CD4-positive, alpha-beta T cell (primary cell): ENCODE measurements at regions not wholly inside any gene's neighbourhood (a gene's known extent, or its start where the extent isn't known, plus 50 kb on each side); places are given as distances from the start of the nearest gene placed in this dataset.

Source experiments
- ATAC-seq: fragments of 200-7000 bp; cut with Tn5 transposase; one replicate; pipeline ENCODE4 v1.10.0; 2022; ENCODE audit warnings: mild to moderate bottlenecking; ENCODE audit not compliant: poor library complexity
- CTCF ChIA-PET: fragments of 350-600 bp; sonication (Branson Sonifier 250); formaldehyde crosslinking; loops from one replicate; lab custom pipeline; 2021; ENCODE audit warnings: antibody characterized with exemption, inconsistent platforms; lab: Charles Lee
- POLR2A ChIA-PET: fragments of 350-600 bp; sonication (Branson Sonifier 250); formaldehyde crosslinking; loops from one replicate; lab custom pipeline; 2021; ENCODE audit warnings: antibody characterized with exemption, inconsistent platforms; lab: Charles Lee
- DNase-seq, 14 experiments: peaks; one replicate each; pipeline ENCODE4 v3.0.0-alpha.2; 2013 to 2020; ENCODE audit warnings: mixed read lengths in 2 of 14
- H3K27ac ChIP-seq, 2 donors: one replicate each; pipeline versions ENCODE4 v1.5.1 to v1.7.0; 2013; ENCODE audit warnings: low read length in 2 of 2, low read depth in 1 of 2, mild to moderate bottlenecking in 1 of 2
- H3K27me3 ChIP-seq, 2 experiments: 1 replicate in 1 of 2; 2 replicates in 1 of 2; pipeline versions ENCODE4 v1.6.1 to v1.7.0; 2013; ENCODE audit warnings: low read length in 2 of 2, control low read depth in 1 of 2, mild to moderate bottlenecking in 1 of 2, moderate library complexity in 1 of 2; ENCODE audit not compliant: insufficient read depth in 2 of 2, control insufficient read depth in 1 of 2
- H3K36me3 ChIP-seq: one replicate; pipeline ENCODE4 v1.6.1; 2013; ENCODE audit warnings: low read length, control low read depth; ENCODE audit not compliant: insufficient read depth
- H3K4me1 ChIP-seq: one replicate; pipeline ENCODE4 v1.6.1; 2013; ENCODE audit warnings: low read length, control low read depth; ENCODE audit not compliant: insufficient read depth
- H3K4me3 ChIP-seq: one replicate; pipeline ENCODE4 v1.5.1; 2013; ENCODE audit warnings: mild to moderate bottlenecking, low read length, moderate library complexity
- H3K9me3 ChIP-seq, 2 experiments: 1 replicate in 1 of 2; 2 replicates in 1 of 2; pipeline versions ENCODE4 v1.6.1 to v1.7.0; 2013; ENCODE audit warnings: low read length in 2 of 2, mild to moderate bottlenecking in 2 of 2, control low read depth in 1 of 2, moderate library complexity in 1 of 2; ENCODE audit not compliant: control insufficient read depth in 1 of 2, insufficient read depth in 1 of 2
- H3K27ac Mint-ChIP-seq: one replicate; pipeline ENCODE4 v1.8.0; 2020; ENCODE audit warnings: mixed read lengths
- H3K27me3 Mint-ChIP-seq: one replicate; pipeline ENCODE4 v1.8.0; 2021; ENCODE audit warnings: mixed read lengths
- H3K36me3 Mint-ChIP-seq: one replicate; pipeline ENCODE4 v1.8.0; 2021; ENCODE audit warnings: low read depth, mixed read lengths
- H3K4me1 Mint-ChIP-seq: one replicate; pipeline ENCODE4 v1.8.0; 2021; ENCODE audit warnings: low read depth, mixed read lengths
- H3K4me3 Mint-ChIP-seq: one replicate; pipeline ENCODE4 v1.8.0; 2020; ENCODE audit warnings: mild to moderate bottlenecking, mixed read lengths
- H3K9me3 Mint-ChIP-seq: one replicate; pipeline ENCODE4 v1.8.0; 2020; ENCODE audit warnings: mixed read lengths
- CTCF ChIP-seq: fragments of 200-600 bp; IDR thresholded peaks from one replicate; pipeline ENCODE4 v1.8.0; 2022; ENCODE audit warnings: antibody characterized with exemption, mild to moderate bottlenecking
- intact Hi-C, 2 experiments: fragments of 100-400 bp; cut with DNase I in 1 of 2; cut with micrococcal nuclease in 1 of 2; formaldehyde crosslinking; loops; one replicate each; pipeline versions ENCODE4 v1.15.1 to v1.9.0; 2023 to 2025; cut with DNase I, micrococcal nuclease

DNA sequence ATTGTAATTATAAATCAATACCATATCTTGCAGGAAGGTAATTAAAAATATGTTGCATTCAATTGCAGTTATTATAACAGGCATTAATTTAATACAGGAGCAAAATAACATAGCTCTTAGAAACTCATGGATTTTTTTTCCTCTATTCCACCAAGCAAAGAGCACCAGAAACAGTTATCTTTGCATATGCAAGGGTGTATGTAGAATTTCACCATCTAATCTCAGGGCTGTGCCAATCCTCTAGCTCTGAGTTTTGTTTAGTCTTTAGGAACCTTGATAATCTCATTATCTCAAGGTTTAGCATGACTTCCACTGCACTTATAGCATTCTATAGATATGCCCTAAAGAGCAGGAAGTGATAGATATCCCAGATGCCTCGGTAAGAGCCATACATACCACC lies 197.5 kb downstream of the VEGFC start:
- TF ChIP-seq CTCF = no peak
- Mint-ChIP-seq H3K27ac (no peak overlapping the region), H3K4me1 (no peaks in the 10 kb centered on the region), H3K4me3 (no peak overlapping the region), H3K9me3 (no peaks in the 10 kb centered on the region), H3K27me3 (no peaks in the 10 kb centered on the region), H3K36me3 (no peaks in the 10 kb centered on the region)
- ATAC-seq (no peak), DNase-seq (no peak)
- no peak overlapping the region for H3K27ac ChIP-seq
- no peak overlapping the region for H3K4me3 ChIP-seq
- H3K4me1 ChIP-seq = no peaks in the 10 kb centered on the region
- H3K9me3 ChIP-seq = no peaks in the 10 kb centered on the region
- POLR2A ChIA-PET = no interaction called here
- intact Hi-C loops = no loop called here
- H3K27me3 ChIP-seq = no peaks in the 10 kb centered on the region
- CTCF ChIA-PET = no interaction called here
- no peaks in the 10 kb centered on the region for H3K36me3 ChIP-seq

DNA sequence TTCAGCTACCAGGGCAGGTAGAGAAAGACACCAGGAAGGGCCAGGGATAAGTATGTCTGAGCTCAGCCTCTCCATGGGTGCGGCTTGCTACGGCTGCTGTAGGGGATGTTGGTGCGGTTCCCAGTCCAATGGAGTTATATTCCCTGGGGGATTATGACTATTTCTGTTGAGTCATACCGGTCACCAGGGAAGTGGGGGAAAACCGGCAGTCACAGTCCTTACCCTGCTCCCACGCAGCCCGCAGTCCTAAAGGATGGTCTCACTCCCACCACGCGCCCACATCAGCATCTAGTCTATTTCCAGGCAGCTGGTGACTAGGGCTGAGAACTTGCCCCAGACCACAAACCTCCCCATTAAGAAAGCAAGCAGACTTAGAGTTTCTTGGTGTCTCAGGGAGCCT lies 191.6 kb downstream of the VEGFC start:
- intact Hi-C loops = no loop called here
- H3K9me3 Mint-ChIP-seq = no peaks in the 10 kb centered on the region
- no peak for DNase-seq
- H3K36me3 Mint-ChIP-seq = no peaks in the 10 kb centered on the region
- Histone ChIP-seq H3K27ac (no peak overlapping the region), H3K36me3 (no peaks in the 10 kb centered on the region), H3K4me1 (no peaks in the 10 kb centered on the region), H3K4me3 (no peak overlapping the region), H3K27me3 (no peaks in the 10 kb centered on the region), H3K9me3 (peaks cover 0 to 5% of the 10 kb centered on the region in 2 experiments)
- no peaks in the 10 kb centered on the region for H3K27me3 Mint-ChIP-seq
- H3K4me3 Mint-ChIP-seq = no peak overlapping the region
- no peak for TF ChIP-seq CTCF
- no peaks in the 10 kb centered on the region for H3K4me1 Mint-ChIP-seq
- CTCF ChIA-PET = no interaction called here
- no peak for ATAC-seq
- POLR2A ChIA-PET = no interaction called here
- no peak overlapping the region for H3K27ac Mint-ChIP-seq

DNA sequence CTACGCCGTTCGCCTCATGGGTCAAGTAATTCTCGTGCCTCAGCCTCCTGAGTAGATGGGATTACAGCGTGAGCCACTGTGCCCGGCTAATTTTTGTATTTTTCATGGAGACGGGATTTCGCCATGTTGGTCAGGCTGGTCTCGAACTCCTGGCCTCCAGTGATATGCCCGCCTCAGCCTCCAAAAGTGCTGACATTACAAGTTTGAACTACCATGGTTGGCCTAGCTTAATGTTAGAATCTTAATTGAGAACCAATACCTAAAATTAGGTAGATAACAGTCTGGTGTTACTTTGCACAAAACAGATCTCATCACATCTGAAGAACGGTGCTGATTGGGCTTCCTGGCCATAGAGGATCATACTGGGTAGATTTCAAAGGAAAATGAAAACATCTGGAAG lies 184.9 kb downstream of the VEGFC start:
- Histone ChIP-seq H3K9me3 (no peaks in the 10 kb centered on the region), H3K4me1 (no peaks in the 10 kb centered on the region), H3K27ac (no peak overlapping the region), H3K27me3 (no peaks in the 10 kb centered on the region), H3K36me3 (no peaks in the 10 kb centered on the region), H3K4me3 (no peak overlapping the region)
- TF ChIP-seq CTCF = no peak
- no peaks in the 10 kb centered on the region for H3K27me3 Mint-ChIP-seq
- DNase-seq = no peak
- ATAC-seq = no peak
- ChIA-PET CTCF (no interaction called here), POLR2A (no interaction called here)
- H3K36me3 Mint-ChIP-seq = no peaks in the 10 kb centered on the region
- intact Hi-C loops = no loop called here
- H3K9me3 Mint-ChIP-seq = peaks cover 3% of the 10 kb centered on the region
- H3K4me1 Mint-ChIP-seq = no peaks in the 10 kb centered on the region
- no peak overlapping the region for H3K4me3 Mint-ChIP-seq
- H3K27ac Mint-ChIP-seq = no peak overlapping the region
